Superior temporal gyrus (tissue), 1 donor: ENCODE measurements at regions not wholly inside any gene's neighbourhood (a gene's known extent, or its start where the extent isn't known, plus 50 kb on each side); places are given as distances from the start of the nearest gene placed in this dataset.
"Not testable (repeated sequence)": the region's sequence is repeated elsewhere in the genome, so short reads cannot be mapped to it uniquely, and the experiment has no call there.

Experiments
- DNase-seq: peaks from one replicate; pipeline ENCODE4 v3.0.0-alpha.2; 2016; ENCODE audit errors: extremely low spot score

GRCh38 chrX:96204928-96205327, 479.7 kb upstream of the DIAPH2 start:
- DNase-seq: no peak

DNA sequence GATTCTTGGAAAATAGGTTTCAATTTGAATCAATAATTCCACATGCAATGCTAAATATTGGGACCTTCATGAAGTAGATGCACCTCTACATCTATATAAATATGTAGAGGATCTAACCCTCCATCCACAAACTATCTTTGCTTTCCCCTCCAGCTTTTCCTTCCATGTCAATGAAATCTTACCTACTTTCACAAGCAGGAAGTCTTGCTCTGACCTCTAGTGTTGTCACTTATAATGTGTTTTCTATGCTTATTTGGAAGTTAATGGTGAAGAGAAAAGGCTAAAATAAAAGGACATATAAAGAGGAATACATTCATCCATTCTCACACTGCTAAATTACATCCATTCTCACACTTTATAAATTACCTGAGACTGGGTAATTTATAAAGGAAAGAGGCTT, 472.7 kb upstream of the DIAPH2 start:
- DNase-seq: no peak

DNA sequence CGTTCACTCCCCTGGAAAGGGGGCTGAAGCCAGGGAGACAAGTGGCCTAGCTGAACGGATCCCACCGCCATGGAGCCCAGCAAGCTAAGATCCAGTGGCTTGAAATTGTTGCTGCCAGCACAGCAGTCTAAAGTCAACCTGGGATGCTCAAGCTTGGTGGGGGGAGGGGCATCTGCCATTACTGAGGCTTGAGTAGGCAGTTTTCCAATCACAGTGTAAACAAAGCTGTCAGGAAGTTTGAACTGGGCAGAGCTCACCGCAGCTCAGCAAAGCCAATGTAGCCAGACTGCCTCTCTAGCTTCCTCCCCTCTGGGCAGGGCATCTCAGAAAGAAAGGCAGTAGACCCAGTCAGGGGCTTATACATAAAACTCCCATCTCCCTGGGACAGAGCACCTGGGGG, 470.0 kb upstream of the DIAPH2 start:
- not testable (repeated sequence) for DNase-seq

DNA sequence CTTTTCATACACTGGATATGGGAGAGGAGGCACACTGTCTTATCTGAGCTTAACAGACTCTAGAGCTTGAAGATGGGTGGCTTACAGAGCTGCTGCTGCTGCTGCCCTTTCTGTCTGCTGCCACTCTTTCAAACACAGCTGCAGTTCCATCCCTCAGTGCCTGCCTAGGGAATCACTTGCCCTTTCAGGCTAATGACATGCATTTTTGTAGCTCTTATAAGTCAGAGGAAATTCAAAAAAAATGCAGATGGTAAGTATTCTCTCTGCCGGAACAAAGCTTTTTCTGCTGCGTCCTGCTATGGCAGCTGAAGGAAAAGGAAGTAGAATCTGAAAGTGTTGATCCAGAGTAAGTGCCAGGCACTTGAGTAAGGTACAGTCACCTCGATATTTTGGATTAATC, 460.4 kb upstream of the DIAPH2 start:
- DNase-seq: no peak

DNA sequence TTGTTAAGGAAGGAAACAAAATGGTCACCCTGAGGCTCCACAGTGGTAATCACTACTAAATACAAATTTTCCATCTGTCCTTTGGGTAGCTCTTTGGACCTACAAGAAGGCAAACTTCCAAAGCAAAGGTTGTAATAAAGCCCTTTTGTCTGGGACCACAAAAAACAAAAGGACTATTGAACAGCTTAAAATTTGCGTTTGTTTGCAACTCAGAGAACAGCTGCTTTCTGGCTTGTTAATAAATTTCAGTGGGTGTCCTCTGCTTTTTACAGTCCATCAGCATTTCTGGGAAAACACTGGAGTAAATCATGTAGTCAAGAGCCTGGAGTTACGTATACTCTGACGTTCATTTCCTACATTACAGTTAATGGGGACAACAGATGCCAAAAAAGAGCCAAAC, 439.7 kb upstream of the DIAPH2 start:
- no peak for DNase-seq

DNA sequence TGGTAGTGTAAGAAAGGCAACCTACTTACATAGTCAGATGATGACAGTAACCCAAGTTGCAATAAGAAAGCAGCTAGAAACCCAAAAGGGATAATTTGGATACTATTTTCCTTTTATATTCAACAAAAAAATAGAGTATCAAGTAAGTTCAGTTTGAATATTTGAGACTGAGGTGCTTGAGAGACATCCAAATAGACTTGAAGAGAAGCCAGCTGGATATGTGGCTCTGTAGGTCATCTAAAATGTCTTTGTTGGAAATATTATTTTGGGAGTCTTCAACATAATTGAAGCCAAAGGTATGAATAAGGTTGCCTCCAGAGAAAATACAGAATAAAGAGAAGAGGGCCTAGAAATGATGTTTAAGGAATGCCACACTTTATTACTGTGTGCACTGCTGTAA, 438.2 kb upstream of the DIAPH2 start:
- DNase-seq: no peak
